Right renal cortex interstitium (tissue), 3 donors: ENCODE measurements at regions not wholly inside any gene's neighbourhood (a gene's known extent, or its start where the extent isn't known, plus 50 kb on each side); places are given as distances from the start of the nearest gene placed in this dataset.
"Not testable (repeated sequence)": the region's sequence is repeated elsewhere in the genome, so short reads cannot be mapped to it uniquely, and the experiment has no call there.

ENCODE experiments used
- DNase-seq, 3 donors: peaks; one replicate each; pipeline ENCODE4 v3.0.0-alpha.2; 2013; ENCODE audit warnings: low read depth in 3 of 3, low spot score in 2 of 3

DNA sequence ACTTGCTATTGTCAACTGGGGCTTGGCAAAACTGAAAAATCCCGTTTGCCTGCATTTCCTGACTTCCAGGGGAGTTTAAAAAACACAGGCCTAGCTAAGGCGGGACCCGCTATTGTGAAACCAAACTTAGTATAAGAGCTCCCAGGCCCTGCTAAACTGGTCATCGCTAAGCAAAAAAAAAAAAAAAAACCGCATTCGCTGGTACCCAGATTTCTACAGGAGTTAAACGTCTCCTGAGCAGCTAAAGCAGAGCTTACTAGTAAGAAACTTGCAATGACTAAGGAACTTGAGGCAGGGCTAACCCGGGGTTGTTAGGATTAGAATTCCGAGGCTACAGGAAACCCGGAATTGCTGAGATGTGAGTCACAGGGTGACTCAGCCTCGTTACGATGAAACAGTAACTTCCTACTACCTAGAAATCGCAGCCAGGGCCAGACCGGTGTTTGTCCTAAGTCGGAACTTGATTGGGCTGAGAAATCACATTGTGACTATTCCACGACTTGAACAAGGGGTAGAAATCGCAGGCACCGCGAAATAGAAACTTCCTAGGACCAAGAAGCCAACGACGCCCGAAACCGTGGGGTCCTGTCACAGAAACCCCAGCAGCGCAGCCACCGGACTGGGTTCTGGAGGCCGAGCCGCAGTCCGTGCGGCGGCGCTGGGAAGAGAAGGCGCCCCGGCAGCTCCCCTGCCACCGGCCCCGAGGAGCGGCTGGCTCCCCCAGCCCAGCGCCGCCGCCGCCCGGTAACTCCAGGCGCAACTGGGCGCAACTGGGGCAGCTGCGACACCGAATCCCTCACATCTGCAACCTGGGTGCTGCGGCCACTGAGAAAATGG, 89.4 kb downstream of the ANXA2R start:
- peak in 1 of 3 donors; percentile 53 for DNase-seq

DNA sequence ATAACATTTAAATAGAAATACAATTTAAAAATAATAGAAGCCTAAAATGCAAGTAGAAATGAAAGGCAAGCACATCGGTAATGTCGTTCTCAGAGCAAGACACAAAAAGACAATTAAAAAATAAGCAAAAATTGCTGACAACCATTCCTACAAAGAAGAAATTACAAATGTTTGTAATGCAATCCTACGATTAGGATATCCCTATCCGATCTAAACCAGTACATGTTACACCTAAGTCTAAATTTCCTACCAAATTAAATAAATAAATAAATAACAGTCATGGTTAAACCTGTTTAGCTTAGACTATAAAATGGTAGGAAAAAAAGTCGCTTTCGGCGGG, 90.0 kb downstream of the ANXA2R start:
- DNase-seq: no peak

DNA sequence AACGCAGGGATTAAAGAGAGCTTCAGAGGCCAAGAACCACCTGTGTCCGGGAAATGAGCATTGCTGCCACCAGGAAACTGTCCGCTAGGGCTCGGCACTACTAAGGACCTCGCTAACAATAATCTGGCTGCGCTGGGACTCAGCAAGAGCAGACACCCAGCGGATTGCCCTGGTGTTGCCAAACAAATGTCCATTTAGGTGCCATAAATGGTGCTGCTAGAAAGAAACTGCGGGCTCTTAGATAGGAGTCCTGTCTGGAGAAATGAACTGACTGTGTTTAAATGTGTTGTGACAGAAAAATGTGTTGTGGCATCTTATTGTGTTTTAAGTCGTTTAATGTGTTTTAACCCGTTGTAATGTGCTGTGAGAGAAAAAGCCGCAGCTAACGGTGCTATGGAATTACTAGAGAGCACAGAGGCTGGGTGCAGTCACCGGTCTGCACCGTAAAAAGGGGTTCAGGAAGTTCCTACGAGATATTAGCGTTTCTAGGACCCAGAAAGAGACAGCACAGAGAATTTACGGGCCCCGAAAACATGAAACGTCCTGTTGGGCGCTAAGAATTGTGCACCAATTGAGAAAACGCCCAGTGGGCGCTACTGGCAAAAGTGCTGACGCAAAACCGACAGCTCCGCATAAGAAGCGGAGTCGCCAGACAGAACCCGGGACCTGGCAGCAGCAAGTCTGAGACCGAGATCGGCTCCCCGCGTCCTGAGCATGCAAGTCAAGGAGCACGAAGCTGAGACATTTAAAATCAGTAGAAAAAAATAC, 90.6 kb downstream of the ANXA2R start:
- DNase-seq: peak in 1 of 3 donors; percentile 65

DNA sequence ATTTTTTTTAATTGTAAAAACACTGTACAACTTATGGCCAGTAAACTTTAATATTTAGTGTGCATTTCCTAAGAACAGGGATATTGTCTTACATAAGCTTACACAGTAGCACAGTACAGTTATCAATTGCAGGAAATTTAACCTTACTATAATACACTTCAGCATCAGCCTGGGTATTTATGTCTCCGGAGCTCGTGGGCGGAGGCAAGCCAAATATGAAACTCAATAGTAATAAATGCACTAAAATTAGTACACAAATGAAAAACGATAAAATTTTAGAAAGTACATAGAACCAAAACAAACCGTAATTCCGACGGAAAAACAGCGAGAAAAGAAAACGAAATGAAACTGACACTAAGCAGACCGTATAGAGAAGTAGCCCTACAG, 91.2 kb downstream of the ANXA2R start:
- DNase-seq: no peak

DNA sequence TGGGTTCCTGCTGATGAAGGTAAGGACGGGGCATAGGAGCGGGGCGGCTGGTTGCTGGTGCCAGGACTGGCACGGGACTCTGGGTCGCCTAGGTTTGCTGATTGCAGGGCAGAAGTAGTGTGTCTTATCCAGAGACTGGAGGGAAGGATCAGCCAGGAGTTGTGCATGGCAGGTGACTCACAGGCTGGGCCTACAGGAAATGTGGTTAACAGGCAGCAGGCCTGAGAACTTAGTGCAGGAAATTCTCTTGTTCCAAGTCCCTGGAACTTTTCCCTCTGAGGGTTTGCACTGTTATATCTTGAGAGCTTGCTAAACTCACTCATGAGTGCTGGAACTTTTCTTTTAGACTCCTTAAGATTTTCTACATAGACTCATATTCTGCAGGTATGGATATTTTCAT, 95.1 kb downstream of the ANXA2R start:
- DNase-seq: no peak

DNA sequence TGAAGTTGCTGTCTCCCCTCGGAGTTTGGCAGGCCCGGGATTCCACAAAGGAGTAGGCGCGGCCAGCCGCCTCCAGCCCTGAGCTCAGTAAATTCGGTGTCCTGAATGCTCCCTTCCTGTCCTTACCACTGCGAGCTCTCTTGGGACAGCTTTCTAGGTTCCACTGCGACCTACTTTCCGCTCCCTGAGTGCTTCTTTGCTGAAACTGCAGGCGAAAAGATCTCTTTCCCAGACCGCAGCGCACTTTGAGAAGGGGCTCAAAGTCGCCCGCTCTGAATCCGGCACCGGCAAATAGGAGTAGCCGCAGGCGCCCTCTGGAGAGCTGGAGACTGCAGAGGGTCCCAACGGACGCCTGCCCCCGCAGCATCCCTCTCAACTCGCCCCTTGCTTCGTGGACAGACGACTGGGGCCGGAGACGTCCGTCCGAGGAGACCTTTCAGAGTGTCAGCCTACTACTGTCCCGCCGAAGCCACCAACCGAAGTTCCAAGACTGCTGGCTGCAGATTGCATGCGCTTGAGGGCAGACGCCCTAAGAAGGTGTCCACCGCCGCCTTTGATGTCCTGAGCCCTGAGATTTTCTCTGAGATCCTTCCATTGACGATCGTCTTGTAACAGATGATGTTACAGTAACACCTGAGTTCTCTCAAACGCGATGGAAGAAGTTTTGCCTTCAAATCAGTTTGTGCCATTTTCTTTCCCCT, 96.0 kb downstream of the ANXA2R start:
- no peak for DNase-seq

DNA sequence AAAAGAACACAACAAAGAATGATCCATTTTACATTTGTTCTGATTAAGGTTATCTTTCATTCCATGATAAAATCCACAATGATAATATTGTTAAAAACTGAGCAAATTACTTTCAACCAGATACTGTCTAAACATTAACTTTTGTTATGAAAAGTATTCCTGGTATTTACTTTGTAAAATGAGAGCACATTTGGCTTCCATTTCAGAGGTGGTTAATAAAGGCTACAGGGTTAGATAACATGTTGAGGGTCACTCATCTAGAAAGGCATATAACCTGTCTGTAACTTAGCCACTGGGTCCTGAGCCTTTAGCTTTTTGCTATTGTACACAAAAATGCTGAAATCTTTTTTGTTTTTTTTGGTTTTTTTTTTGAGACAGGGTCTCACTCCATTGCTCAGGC, 99.3 kb downstream of the ANXA2R start:
- no peak for DNase-seq

DNA sequence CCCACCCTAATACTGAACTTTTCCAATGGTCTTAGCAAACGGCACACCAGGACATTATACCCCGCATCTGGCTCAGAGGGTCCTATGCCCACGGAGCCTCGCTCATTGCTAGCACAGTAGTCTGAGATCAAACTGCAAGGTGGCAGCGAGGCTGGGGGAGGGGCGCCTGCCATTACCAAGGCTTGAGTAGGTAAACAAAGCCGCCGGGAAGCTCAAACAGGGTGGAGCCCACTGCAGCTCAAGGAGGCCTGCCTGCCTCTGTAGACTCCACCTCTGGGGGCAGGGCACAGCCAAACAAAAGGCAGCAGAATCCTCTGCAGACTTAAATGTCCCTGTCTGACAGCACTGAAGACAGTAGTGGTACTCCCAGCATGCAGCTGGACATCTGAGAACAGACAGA, 108.1 kb downstream of the ANXA2R start:
- not testable (repeated sequence) for DNase-seq

DNA sequence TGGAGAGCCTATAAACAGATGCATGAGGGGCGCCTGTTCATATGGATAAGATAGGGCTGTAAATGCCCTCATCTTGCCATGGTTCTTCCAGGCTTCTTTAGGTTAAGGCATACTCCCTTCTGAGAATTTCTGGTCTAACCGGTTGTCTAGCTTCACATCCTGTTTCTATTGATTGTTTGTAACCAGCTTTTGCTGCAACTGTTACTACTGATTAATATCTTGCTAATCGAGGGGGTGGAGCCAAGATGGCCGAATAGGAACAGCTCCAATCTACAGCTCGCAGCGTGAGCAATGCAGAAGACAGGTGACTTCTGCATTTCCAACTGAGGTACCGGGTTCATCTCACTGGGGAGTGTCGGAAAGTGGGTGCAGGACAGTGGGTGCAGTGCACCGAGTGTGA, 108.7 kb downstream of the ANXA2R start:
- not testable (repeated sequence) for DNase-seq

DNA sequence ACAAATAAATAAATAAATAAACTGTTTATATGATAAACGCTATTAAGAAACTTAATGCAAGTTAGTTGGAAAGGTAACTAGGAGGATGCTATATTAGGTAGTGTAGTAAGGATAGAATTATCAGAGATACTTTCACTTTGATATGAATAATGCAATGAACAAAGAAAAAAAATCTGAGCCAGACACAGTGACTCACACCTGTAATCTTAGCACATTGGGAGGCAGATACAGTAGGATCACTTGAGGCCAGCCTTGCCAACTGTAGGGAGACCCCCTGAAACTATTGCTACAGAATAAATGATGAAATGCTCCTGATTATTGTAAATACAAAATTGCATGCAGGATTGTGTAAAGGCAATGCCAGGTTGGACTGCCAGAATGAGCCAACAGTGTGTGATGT, 109.2 kb downstream of the ANXA2R start:
- no peak for DNase-seq

DNA sequence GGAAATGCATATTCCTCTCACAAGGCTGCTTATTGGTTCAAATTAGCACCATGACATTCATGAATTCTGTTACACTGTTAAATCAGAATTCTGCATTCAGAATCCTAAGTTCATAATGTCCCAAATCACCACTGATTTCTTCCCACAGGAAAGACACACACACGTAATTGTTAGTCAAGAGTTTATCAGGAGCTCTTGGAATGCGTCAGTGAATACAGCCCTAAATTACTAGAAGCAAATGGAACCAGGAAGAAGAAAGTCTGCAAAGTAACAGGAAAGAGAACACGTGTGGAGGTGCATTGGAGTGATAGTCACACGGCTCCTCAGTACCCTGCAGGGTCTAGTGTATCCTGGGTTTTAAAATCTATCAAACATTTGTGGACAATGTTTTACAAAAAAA, 110.2 kb downstream of the ANXA2R start:
- DNase-seq: no peak

DNA sequence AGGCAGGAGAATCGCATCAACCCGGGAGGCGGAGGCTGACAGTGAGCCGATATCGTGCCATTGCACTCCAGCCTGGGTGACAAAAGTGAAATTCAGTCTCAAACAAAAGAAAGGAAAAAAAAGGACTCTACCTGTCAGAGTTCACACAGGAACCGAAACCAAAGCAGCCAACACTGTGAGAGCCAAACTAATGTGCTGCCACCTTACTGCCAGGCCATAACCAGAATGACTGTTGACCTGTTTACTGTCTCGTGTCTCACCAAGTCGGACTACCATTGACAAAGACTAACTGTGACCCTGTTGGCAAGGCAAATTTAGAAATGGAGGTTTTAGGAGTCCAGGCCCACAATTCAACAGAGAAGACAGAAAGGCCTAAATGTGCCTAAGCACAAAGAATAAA, 112.4 kb downstream of the ANXA2R start:
- DNase-seq: no peak

DNA sequence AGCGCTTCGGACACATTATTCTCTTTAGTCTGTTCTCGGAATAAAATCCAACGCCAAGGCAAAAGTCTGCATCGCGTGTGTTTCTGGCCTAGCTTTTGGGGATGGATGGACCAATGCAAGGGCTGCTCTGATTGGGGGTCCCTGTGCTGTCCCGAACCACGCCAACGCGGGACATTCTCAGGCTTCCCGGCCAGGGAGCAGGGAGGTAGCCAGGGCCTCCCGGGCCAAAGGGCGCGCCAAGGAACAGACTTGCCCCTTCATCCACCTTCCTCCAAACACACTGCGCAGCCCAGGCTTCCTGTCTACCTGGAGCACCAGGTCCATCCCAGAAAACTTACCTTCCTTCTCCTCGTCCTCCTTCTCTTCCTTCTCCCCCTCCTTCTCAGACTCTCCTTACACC, 113.0 kb upstream of the SELENOP start:
- no peak for DNase-seq

DNA sequence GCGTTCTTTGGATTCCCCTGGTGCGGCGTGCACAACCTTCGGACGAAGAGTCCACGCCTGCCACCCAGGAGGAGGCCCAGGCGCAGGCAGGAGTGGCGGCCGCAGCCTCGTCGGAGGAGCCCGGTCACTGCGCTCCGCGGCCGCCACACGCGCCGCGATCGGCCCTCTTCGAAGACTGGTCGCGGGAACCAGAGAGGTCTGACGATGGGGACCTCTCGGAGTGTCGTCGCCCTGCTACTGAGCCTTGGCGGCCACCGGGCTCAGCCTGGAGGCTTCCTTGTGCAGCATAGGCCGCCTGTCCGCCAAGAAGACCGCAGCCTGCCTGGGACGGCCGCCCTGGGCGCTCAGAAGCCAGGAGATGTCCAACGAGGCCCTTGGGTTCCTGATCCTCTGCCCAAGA, 112.5 kb upstream of the SELENOP start:
- no peak for DNase-seq

DNA sequence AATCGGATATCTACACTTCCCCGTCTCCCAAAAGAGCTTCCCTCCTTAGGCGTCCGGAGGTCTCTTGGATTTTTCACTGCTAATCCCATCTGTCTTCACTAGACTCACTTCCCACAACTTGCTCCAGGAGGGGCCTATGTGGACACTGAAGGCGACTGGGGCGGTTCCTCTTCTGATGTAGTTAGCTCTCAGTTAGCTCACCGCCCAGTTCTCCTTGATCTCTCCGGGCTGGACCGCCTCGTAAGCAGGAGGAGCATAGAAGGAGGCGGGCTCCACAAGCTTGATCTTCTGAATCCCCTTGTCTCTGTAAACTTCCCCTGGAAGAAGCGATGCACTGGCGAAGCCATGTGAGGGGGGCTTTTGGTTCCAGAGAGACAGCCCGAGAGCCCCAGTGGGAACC, 112.0 kb upstream of the SELENOP start:
- no peak for DNase-seq

DNA sequence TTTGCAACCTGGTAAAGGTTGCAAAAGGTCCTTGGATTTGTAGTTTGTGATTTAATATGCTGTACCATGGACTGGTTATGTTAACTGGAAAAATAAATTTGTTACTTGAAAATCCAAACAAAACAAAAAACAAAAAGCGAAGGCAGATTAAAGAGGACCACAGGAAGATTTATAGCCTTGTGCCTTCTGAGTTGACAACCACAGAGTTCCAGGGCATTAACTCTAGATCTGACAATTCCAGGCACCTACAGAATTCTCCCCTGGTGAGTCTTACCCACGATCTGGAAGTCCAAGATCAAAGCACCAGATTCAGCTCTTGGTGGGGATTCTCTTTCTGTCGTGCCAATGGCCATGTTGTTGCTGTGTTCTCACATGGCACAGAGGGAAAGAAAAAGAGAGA, 107.9 kb upstream of the SELENOP start:
- DNase-seq: no peak

DNA sequence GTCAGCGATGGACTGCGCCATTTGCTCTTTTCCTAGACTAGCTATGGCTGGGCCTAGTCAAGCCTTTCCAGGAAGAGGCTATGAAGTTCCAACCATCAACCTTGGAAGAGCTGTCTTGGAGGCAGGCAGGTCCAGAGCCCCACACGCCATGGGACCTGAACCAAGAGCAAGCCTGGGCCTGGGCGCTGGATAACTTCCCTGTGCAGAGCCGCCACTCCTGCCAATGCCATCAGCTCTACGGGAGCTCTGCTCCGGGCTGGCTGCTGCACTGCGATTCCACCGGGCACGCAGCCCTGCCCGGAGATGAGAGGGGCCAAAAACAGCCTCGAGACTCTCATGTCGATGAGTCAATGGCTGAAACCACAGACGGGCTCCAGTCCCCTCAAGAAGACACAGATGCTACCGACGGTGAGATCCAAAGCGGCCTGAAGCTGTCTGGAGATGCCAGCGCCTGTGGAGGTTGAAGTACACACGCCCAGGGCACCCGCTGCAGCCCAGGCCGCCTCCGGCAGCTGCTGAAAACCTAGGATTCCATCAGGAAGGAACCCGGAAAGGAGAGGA, 103.7 kb upstream of the SELENOP start:
- no peak for DNase-seq

DNA sequence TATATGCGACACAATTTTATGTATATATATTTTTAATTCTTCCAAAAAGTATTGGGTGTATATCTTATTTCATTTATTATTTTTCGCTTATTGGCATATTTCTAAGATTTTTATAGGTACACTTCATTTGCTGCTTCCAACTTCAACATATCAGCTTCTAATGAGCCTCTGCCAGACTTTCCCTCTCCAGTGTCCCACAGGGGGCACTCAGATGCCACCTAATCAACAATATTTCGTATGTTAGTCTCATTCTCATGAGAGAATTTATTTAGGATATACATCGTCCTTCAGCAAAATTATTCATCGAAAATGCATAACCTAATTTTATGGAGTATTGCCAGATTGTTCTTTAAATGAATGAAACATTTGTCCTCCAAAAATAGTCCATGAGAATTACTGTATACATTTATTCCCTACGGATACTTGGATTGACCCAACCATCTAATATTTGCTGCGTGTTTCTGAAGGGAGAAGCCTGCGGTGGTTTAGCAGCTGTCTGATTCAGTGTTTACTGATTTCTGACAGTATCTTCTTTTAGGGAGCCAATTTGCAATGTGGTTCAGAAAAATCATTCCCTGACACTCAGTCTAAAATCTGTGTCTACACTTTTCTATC, 100.6 kb upstream of the SELENOP start:
- DNase-seq: no peak

DNA sequence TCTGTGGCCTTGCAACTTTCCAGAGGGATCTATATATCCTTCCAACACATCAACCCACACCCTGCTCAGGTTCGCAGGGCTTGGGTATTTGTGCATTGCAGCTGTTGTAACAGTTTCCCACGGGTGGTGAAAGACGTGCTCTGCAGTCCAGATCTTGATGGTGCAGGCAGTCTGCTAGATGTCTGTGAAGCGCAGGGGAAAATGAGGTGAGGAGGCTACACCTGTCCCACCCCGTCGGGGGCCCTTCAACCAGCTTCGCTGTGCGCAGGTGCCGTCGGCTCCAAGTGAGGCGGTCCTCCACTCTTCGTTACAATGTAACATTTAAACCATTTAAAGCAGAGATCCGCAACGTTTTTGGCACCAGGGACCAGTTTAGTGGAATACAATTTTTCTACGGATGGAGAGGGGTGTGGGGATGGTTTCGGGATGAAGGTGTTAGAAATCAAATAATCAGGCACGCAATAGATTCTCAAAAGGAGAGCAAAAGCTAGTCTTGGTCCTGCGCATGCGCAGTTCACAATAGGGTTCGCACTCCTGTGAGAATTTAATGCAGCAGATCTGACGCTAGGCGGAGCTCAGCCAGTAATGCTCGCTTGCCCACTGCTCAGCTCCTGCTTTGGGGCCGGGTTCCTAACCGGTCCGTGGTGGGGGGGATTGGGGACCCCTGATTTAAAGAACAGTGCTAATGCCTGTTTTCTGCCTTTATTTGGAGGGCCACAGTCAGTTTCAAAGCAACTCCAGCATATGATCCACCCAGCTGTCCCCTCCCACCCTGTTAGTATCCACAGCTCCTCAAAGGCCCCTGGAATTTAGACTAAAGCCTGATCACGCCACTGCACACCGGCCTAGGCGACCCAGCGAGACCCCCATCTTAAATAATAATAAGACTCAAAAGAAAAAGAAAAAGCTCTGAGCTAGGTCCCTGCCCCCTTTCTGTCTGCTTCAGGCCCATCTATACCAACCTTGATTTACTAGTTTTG, 97.1 kb upstream of the SELENOP start:
- DNase-seq: peak; percentile 70 to 76 (median 71)

DNA sequence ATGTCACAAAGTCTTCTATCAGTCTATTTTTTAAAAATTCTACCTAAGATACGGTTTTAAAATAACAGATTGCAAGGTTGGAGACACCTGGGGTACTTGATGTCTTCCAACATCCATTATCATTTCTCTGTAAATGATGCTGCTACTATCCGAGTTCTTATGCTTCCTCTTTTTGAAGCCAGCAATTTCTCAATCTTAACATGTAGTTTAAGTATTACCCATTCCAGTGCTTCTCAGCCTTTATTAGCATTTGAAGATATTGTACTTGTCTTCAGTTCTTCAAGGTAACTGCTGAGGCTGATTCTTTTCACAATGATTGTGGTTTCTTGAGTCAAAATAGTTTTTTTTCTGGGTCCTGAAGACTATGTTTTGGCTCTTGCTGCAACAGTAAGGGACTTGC, 96.4 kb upstream of the SELENOP start:
- DNase-seq: no peak
